Uterus (tissue), 2 donors: ENCODE measurements at regions not wholly inside any gene's neighbourhood (a gene's known extent, or its start where the extent isn't known, plus 50 kb on each side); places are given as distances from the start of the nearest gene placed in this dataset.

Experiments used
- CTCF ChIP-seq, 4 experiments: fragments of 200-600 bp in 2 of 4; fragments of 450-650 bp in 2 of 4; sonication (generic) in 2 of 4; IDR thresholded peaks; one replicate each; pipeline ENCODE4 v1.5.1; 2016 to 2019; ENCODE audit warnings: antibody characterized with exemption in 4 of 4, mild to moderate bottlenecking in 2 of 4, moderate library complexity in 1 of 4
- POLR2A ChIP-seq, 2 donors: fragments of 450-650 bp; IDR thresholded peaks; one replicate each; pipeline ENCODE4 v1.6.1; 2016; ENCODE audit warnings: antibody characterized with exemption in 2 of 2, mild to moderate bottlenecking in 1 of 2, moderate library complexity in 1 of 2

GRCh38 chr12:69000074-69000473 lies 67.1 kb upstream of the CPM start:
- TF ChIP-seq CTCF (IDR thresholded peaks at IDR 0.05) = no peak
- no peak for TF ChIP-seq POLR2A (IDR thresholded peaks at IDR 0.05)
